ENCODE measurements at regions not wholly inside any gene's neighbourhood (a gene's known extent, or its start where the extent isn't known, plus 50 kb on each side); places are given as distances from the start of the nearest gene placed in this dataset.

- H3K4me3 ChIP-seq (ENCODE audit: low read length in 2 of 2), result no peak overlapping the region
- Mint-ChIP-seq H3K27ac (no peak overlapping the region), H3K27me3 (peaks cover 19 to 28% of the 10 kb centered on the region in 2 donors), H3K4me1 (no peaks in the 10 kb centered on the region), H3K36me3 (no peaks in the 10 kb centered on the region), H3K4me3 (no peak overlapping the region), H3K9me3 (peaks cover 0 to 2% (median 0%) of the 10 kb centered on the region in 8 donors)
- intact Hi-C loops (cut with micrococcal nuclease), result no loop called here
- H3K36me3 ChIP-seq (ENCODE audit: insufficient read depth, low read length), result no peaks in the 10 kb centered on the region
- POLR2A ChIA-PET (ENCODE audit: partially characterized antibody), result no interaction called here
- CTCF ChIA-PET (ENCODE audit: partially characterized antibody), result no interaction called here
- H3K27me3 ChIP-seq (ENCODE audit: insufficient read depth, low read length), result no peaks in the 10 kb centered on the region
- DNase-seq, result no peak
- H3K4me1 ChIP-seq (ENCODE audit: insufficient read depth, low read length), result no peaks in the 10 kb centered on the region
- no peak overlapping the region for H3K27ac ChIP-seq (ENCODE audit: low read depth, low read length)
- H3K9me3 ChIP-seq (ENCODE audit: control insufficient read depth in 1 of 2, low read length in 2 of 2), result no peaks in the 10 kb centered on the region
Observed at GRCh38 chr3:127488740-127489139, 101.8 kb downstream of the TPRA1 start.

GRCh38 chr3:127488141-127488672 is 102.3 kb downstream of the TPRA1 start:
- intact Hi-C loops (cut with micrococcal nuclease), result no loop called here
- POLR2A ChIA-PET (ENCODE audit: partially characterized antibody), result no interaction called here

GRCh38 chr3:127487196-127487595 is 103.3 kb downstream of the TPRA1 start:
- peaks cover 0 to 5% (median under 1%) of the 10 kb centered on the region in 4 donors for H3K4me1 Mint-ChIP-seq
- no peaks in the 10 kb centered on the region for H3K36me3 ChIP-seq (ENCODE audit: insufficient read depth, low read length)
- no peak for DNase-seq
- intact Hi-C loops (cut with micrococcal nuclease), result no loop called here
- H3K9me3 ChIP-seq (ENCODE audit: control insufficient read depth in 1 of 2, low read length in 2 of 2), result no peaks in the 10 kb centered on the region
- H3K27ac Mint-ChIP-seq, result no peak overlapping the region
- H3K27me3 Mint-ChIP-seq, result peaks cover 20 to 37% of the 10 kb centered on the region in 2 donors
- no peaks in the 10 kb centered on the region for H3K36me3 Mint-ChIP-seq
- POLR2A ChIA-PET (ENCODE audit: partially characterized antibody), result no interaction called here
- no peak overlapping the region for H3K4me3 ChIP-seq (ENCODE audit: low read length in 2 of 2)
- no peaks in the 10 kb centered on the region for H3K27me3 ChIP-seq (ENCODE audit: insufficient read depth, low read length)
- H3K4me3 Mint-ChIP-seq, result no peak overlapping the region
- H3K27ac ChIP-seq (ENCODE audit: low read depth, low read length), result no peak overlapping the region
- CTCF ChIA-PET (ENCODE audit: partially characterized antibody), result no interaction called here
- peaks cover 0 to 2% (median 0%) of the 10 kb centered on the region in 8 donors for H3K9me3 Mint-ChIP-seq
- no peaks in the 10 kb centered on the region for H3K4me1 ChIP-seq (ENCODE audit: insufficient read depth, low read length)

More at GRCh38 chr3:127488141-127488672, 102.3 kb downstream of the TPRA1 start:
- Mint-ChIP-seq H3K27ac (no peak overlapping the region), H3K9me3 (peaks cover 0 to 2% (median 0%) of the 10 kb centered on the region in 8 donors), H3K36me3 (no peaks in the 10 kb centered on the region), H3K4me3 (no peak overlapping the region), H3K4me1 (peaks cover 0 to 2% (median under 1%) of the 10 kb centered on the region in 4 donors), H3K27me3 (peaks cover 18 to 33% of the 10 kb centered on the region in 2 donors)
- no peak for DNase-seq
- Histone ChIP-seq H3K4me3 (ENCODE audit: low read length in 2 of 2) (no peak overlapping the region), H3K36me3 (ENCODE audit: insufficient read depth, low read length) (no peaks in the 10 kb centered on the region), H3K27me3 (ENCODE audit: insufficient read depth, low read length) (no peaks in the 10 kb centered on the region), H3K9me3 (ENCODE audit: control insufficient read depth in 1 of 2, low read length in 2 of 2) (no peaks in the 10 kb centered on the region), H3K27ac (ENCODE audit: low read depth, low read length) (no peak overlapping the region), H3K4me1 (ENCODE audit: insufficient read depth, low read length) (no peaks in the 10 kb centered on the region)
- CTCF ChIA-PET (ENCODE audit: partially characterized antibody), result no interaction called here

GRCh38 chr3:127486321-127486944 is 104.1 kb downstream of the TPRA1 start:
- POLR2A ChIA-PET (ENCODE audit: partially characterized antibody), result no interaction called here
- Mint-ChIP-seq H3K4me1 (peaks cover 0 to 5% (median under 1%) of the 10 kb centered on the region in 4 donors), H3K9me3 (peaks cover 0 to 2% (median 0%) of the 10 kb centered on the region in 8 donors), H3K27me3 (peaks cover 20 to 37% of the 10 kb centered on the region in 2 donors), H3K4me3 (no peak overlapping the region), H3K36me3 (no peaks in the 10 kb centered on the region), H3K27ac (no peak overlapping the region)
- H3K27me3 ChIP-seq (ENCODE audit: insufficient read depth, low read length), result no peaks in the 10 kb centered on the region
- H3K4me1 ChIP-seq (ENCODE audit: insufficient read depth, low read length), result no peaks in the 10 kb centered on the region
- intact Hi-C loops (cut with micrococcal nuclease), result no loop called here
- H3K27ac ChIP-seq (ENCODE audit: low read depth, low read length), result no peak overlapping the region
- DNase-seq, result no peak
- no peaks in the 10 kb centered on the region for H3K9me3 ChIP-seq (ENCODE audit: control insufficient read depth in 1 of 2, low read length in 2 of 2)
- no peak overlapping the region for H3K4me3 ChIP-seq (ENCODE audit: low read length in 2 of 2)
- CTCF ChIA-PET (ENCODE audit: partially characterized antibody), result no interaction called here
- H3K36me3 ChIP-seq (ENCODE audit: insufficient read depth, low read length), result no peaks in the 10 kb centered on the region

GRCh38 chr3:127485396-127486170 is 105.0 kb downstream of the TPRA1 start:
- no peak for DNase-seq
- CTCF ChIA-PET (ENCODE audit: partially characterized antibody), result no interaction called here
- Mint-ChIP-seq H3K27ac (no peak overlapping the region), H3K4me3 (no peak overlapping the region), H3K9me3 (no peaks in the 10 kb centered on the region), H3K4me1 (peaks cover 0 to 5% (median under 1%) of the 10 kb centered on the region in 4 donors), H3K36me3 (no peaks in the 10 kb centered on the region), H3K27me3 (peaks cover 19 to 35% of the 10 kb centered on the region in 2 donors)
- POLR2A ChIA-PET (ENCODE audit: partially characterized antibody), result no interaction called here
- no peaks in the 10 kb centered on the region for H3K36me3 ChIP-seq (ENCODE audit: insufficient read depth, low read length)
- H3K27ac ChIP-seq (ENCODE audit: low read depth, low read length), result no peak overlapping the region
- H3K4me3 ChIP-seq (ENCODE audit: low read length in 2 of 2), result no peak overlapping the region
- no peaks in the 10 kb centered on the region for H3K27me3 ChIP-seq (ENCODE audit: insufficient read depth, low read length)
- no peaks in the 10 kb centered on the region for H3K9me3 ChIP-seq (ENCODE audit: control insufficient read depth in 1 of 2, low read length in 2 of 2)
- intact Hi-C loops (cut with micrococcal nuclease), result no loop called here
- H3K4me1 ChIP-seq (ENCODE audit: insufficient read depth, low read length), result no peaks in the 10 kb centered on the region

- Mint-ChIP-seq H3K4me3 (no peak overlapping the region), H3K9me3 (no peaks in the 10 kb centered on the region), H3K27ac (no peak overlapping the region), H3K27me3 (peaks cover 20 to 30% of the 10 kb centered on the region in 2 donors), H3K4me1 (peaks cover 0 to 5% (median under 1%) of the 10 kb centered on the region in 4 donors), H3K36me3 (no peaks in the 10 kb centered on the region)
- Histone ChIP-seq H3K4me1 (ENCODE audit: insufficient read depth, low read length) (no peaks in the 10 kb centered on the region), H3K9me3 (ENCODE audit: control insufficient read depth in 1 of 2, low read length in 2 of 2) (no peaks in the 10 kb centered on the region), H3K27me3 (ENCODE audit: insufficient read depth, low read length) (no peaks in the 10 kb centered on the region), H3K4me3 (ENCODE audit: low read length in 2 of 2) (no peak overlapping the region), H3K27ac (ENCODE audit: low read depth, low read length) (no peak overlapping the region), H3K36me3 (ENCODE audit: insufficient read depth, low read length) (no peaks in the 10 kb centered on the region)
- ChIA-PET CTCF (ENCODE audit: partially characterized antibody) (no interaction called here), POLR2A (ENCODE audit: partially characterized antibody) (no interaction called here)
- intact Hi-C loops (cut with micrococcal nuclease), result no loop called here
- DNase-seq, result no peak
Observed at GRCh38 chr3:127484601-127485388, 105.7 kb downstream of the TPRA1 start.

Measured in CD4-positive, alpha-beta memory T cell (primary cell).